Neural cell (in vitro differentiated cells): ENCODE measurements at regions not wholly inside any gene's neighbourhood (a gene's known extent, or its start where the extent isn't known, plus 50 kb on each side); places are given as distances from the start of the nearest gene placed in this dataset.

Experiments used
- H2AFZ ChIP-seq: fragments of 200-600, 300-800 bp; sonication (generic), shearing (Covaris generic); 2 replicates; pipeline ENCODE4 v1.6.0; 2014; ENCODE audit warnings: low read depth, mild to moderate bottlenecking, antibody characterized with exemption, low read length, moderate library complexity
- H3F3A ChIP-seq: fragments of 200-600 bp; shearing (Covaris generic); 2 replicates; pipeline ENCODE4 v1.6.1; 2016; ENCODE audit warnings: mild to moderate bottlenecking, moderate library complexity, mixed read lengths, antibody characterized with exemption, low read length; ENCODE audit not compliant: insufficient read depth, poor library complexity, severe bottlenecking
- H3K27ac ChIP-seq: fragments of 200-600, 300-800 bp; sonication (generic), shearing (Covaris generic); 2 replicates; pipeline ENCODE4 v1.5.1; 2014; ENCODE audit warnings: mild to moderate bottlenecking, low read length, moderate library complexity
- H3K27me3 ChIP-seq: fragments of 300-800, 200-600 bp; sonication (generic), shearing (Covaris generic); 2 replicates; pipeline ENCODE4 v1.6.0; 2014; ENCODE audit warnings: mild to moderate bottlenecking, low read depth, low read length, moderate library complexity; ENCODE audit not compliant: insufficient read depth
- H3K36me3 ChIP-seq: fragments of 300-800, 200-600 bp; sonication (generic), shearing (Covaris generic); 2 replicates; pipeline ENCODE4 v1.5.1; 2014; ENCODE audit warnings: mild to moderate bottlenecking, antibody characterized with exemption, low read length, moderate library complexity; ENCODE audit not compliant: insufficient read depth
- H3K4me2 ChIP-seq: fragments of 300-800, 200-600 bp; sonication (generic), shearing (Covaris generic); 2 replicates; pipeline ENCODE4 v1.6.0; 2014; ENCODE audit warnings: mild to moderate bottlenecking, low read length
- H3K4me3 ChIP-seq: fragments of 300-800, 200-600 bp; sonication (generic), shearing (Covaris generic); 2 replicates; pipeline ENCODE4 v1.5.1; 2014; ENCODE audit warnings: mild to moderate bottlenecking, low read length, moderate library complexity
- H3K79me2 ChIP-seq: fragments of 200-600 bp; shearing (Covaris generic); replicated peaks from 2 replicates; pipeline ENCODE4 v1.6.0; 2014; ENCODE audit warnings: mild to moderate bottlenecking, low read length, moderate library complexity; ENCODE audit not compliant: insufficient read depth
- H3K9ac ChIP-seq: fragments of 300-800, 200-600 bp; sonication (generic), shearing (Covaris generic); 2 replicates; pipeline ENCODE4 v1.6.1; 2016; ENCODE audit warnings: mild to moderate bottlenecking, low read length, mixed read lengths
- H3K9me2 ChIP-seq: fragments of 200-600 bp; shearing (Covaris generic); 2 replicates; pipeline ENCODE4 v1.6.1; 2016; ENCODE audit warnings: mild to moderate bottlenecking, low read length, mixed read lengths; ENCODE audit not compliant: insufficient read depth
- H3K9me3 ChIP-seq: fragments of 200-600, 300-800 bp; sonication (generic), shearing (Covaris generic); 2 replicates; pipeline ENCODE4 v1.6.1; 2016; ENCODE audit warnings: mild to moderate bottlenecking, mixed run types, low read length, moderate library complexity, mixed read lengths
- H4K20me1 ChIP-seq: fragments of 200-600 bp; shearing (Covaris generic); 2 replicates; pipeline ENCODE4 v1.6.1; 2016; ENCODE audit warnings: mild to moderate bottlenecking, mixed run types; ENCODE audit not compliant: insufficient read depth
- EP300 ChIP-seq: fragments of 450-650 bp; conservative IDR thresholded peaks from 2 replicates; pipeline ENCODE4 v1.6.1; 2014; ENCODE audit warnings: antibody characterized with exemption, mild to moderate bottlenecking, moderate library complexity; ENCODE audit not compliant: poor library complexity, severe bottlenecking
- EZH2 ChIP-seq: fragments of 200-600, 300-800 bp; shearing (Covaris generic), sonication (generic); IDR thresholded peaks from 2 replicates; pipeline ENCODE4 v1.6.1; 2014; ENCODE audit warnings: antibody characterized with exemption, low read length, borderline replicate concordance, mild to moderate bottlenecking; ENCODE audit not compliant: insufficient read depth, poor library complexity, severe bottlenecking
- MXI1 ChIP-seq: fragments of 450-650 bp; conservative IDR thresholded peaks from 2 replicates; pipeline ENCODE4 v1.6.1; 2014; ENCODE audit warnings: antibody characterized with exemption, mild to moderate bottlenecking; ENCODE audit not compliant: poor library complexity, severe bottlenecking
- POLR2AphosphoS5 ChIP-seq: IDR thresholded peaks from 2 replicates; pipeline ENCODE4 v1.6.1; 2012
- RAD21 ChIP-seq: fragments of 450-650 bp; conservative IDR thresholded peaks from 2 replicates; pipeline ENCODE4 v1.6.1; 2014; ENCODE audit warnings: antibody characterized with exemption, mild to moderate bottlenecking, moderate library complexity
- SMC3 ChIP-seq: fragments of 450-650 bp; conservative IDR thresholded peaks from 2 replicates; pipeline ENCODE4 v1.6.1; 2014; ENCODE audit warnings: antibody characterized with exemption, mild to moderate bottlenecking, moderate library complexity; ENCODE audit not compliant: poor library complexity
- TAF1 ChIP-seq: IDR thresholded peaks from 2 replicates; pipeline ENCODE4 v1.6.1; 2012; ENCODE audit warnings: low read depth
- TF ChIP-seq, protein P1 (sequence below): fragments of 450-650 bp; IDR thresholded peaks from 2 replicates; pipeline ENCODE4 v1.5.1; 2014; ENCODE audit warnings: antibody characterized with exemption, mild to moderate bottlenecking, moderate library complexity; ENCODE audit not compliant: poor library complexity, severe bottlenecking
- TF ChIP-seq, protein P2 (sequence below): IDR thresholded peaks from 2 replicates; pipeline ENCODE4 v1.6.1; 2012; ENCODE audit warnings: borderline replicate concordance

DNA sequence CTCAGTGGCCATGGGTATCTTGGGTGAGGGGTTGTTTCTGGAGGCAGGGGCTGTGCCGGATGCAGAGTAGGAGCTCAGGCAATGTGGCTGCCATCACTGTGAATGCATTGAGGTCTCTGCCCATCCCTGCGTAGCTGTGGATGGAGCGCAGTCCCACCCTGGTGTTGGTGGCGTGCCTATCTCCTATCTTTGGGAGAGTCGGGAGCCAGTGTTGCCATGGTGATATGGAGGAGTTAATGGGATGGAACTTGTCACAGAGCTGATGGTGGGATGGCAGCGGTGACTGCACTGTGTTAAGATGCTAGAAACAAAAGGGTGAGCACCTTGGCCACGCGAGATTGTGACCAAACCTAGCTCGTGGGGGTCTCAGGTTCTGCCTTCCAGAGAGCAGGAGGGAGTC is 197.3 kb downstream of the MELK start:
- no peaks in the 10 kb centered on the region for H3K9me2 ChIP-seq
- peak overlapping the region; percentile 7 for H3K9ac ChIP-seq
- no peaks in the 10 kb centered on the region for H3K36me3 ChIP-seq
- TF ChIP-seq EP300 (peak; percentile 43), TAF1 (no peak), POLR2AphosphoS5 (no peak), RAD21 (peak; percentile 27)
- TF ChIP-seq, protein P1, sequence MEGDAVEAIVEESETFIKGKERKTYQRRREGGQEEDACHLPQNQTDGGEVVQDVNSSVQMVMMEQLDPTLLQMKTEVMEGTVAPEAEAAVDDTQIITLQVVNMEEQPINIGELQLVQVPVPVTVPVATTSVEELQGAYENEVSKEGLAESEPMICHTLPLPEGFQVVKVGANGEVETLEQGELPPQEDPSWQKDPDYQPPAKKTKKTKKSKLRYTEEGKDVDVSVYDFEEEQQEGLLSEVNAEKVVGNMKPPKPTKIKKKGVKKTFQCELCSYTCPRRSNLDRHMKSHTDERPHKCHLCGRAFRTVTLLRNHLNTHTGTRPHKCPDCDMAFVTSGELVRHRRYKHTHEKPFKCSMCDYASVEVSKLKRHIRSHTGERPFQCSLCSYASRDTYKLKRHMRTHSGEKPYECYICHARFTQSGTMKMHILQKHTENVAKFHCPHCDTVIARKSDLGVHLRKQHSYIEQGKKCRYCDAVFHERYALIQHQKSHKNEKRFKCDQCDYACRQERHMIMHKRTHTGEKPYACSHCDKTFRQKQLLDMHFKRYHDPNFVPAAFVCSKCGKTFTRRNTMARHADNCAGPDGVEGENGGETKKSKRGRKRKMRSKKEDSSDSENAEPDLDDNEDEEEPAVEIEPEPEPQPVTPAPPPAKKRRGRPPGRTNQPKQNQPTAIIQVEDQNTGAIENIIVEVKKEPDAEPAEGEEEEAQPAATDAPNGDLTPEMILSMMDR: peak; percentile 11
- H2AFZ ChIP-seq: no peak overlapping the region
- H3K27ac ChIP-seq: no peak overlapping the region
- H3F3A ChIP-seq: no peaks in the 10 kb centered on the region
- H4K20me1 ChIP-seq: no peaks in the 10 kb centered on the region
- no peaks in the 10 kb centered on the region for H3K27me3 ChIP-seq
- no peaks in the 10 kb centered on the region for H3K79me2 ChIP-seq
- H3K9me3 ChIP-seq: no peaks in the 10 kb centered on the region
- no peak overlapping the region for H3K4me2 ChIP-seq
- H3K4me3 ChIP-seq: peak overlapping the region; percentile 33

DNA sequence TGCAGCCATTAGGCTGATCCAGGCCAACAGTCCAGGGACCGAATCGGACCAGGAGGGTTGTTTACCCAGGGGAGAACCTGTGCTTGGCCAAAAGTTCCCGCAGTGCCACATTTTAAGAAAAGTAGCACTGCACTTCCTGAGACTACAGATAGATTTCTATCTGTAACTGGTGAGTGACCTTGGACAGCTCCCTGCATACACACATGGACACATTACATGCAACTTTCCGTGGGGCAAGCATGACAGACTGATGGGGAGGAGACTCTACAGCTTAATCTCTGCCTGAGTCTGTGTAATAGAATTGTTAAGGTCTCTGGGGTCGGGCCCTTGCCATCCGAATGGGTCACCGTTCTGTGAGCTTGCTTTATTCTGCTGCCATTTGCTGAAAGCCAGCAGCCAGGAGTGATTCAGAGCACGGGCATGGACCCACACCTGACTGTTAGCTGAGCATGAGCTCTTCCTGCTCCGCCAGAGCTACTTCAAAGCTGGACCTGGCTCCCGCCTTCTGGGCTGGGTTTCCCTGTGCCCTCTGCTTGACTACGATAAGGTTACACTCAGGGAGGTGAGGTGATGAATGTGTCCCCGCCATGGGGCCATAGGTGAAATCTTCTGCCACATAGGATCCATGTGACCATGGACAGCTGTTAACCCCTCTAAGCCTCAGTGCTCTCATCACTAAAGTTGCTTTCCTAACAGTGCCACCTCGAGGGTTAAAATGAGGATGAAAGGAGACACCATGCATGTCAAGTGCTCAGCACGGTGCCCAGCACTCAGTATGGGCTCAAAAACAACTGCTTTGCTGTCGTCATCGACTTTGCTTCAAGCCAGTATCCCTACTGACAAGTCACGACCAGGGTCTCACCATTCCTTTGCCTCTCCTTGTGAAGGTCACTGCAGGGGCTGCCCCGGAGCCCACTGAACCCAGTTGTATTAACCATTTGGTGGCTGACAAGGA is 200.0 kb downstream of the MELK start:
- no peaks in the 10 kb centered on the region for H3F3A ChIP-seq

DNA sequence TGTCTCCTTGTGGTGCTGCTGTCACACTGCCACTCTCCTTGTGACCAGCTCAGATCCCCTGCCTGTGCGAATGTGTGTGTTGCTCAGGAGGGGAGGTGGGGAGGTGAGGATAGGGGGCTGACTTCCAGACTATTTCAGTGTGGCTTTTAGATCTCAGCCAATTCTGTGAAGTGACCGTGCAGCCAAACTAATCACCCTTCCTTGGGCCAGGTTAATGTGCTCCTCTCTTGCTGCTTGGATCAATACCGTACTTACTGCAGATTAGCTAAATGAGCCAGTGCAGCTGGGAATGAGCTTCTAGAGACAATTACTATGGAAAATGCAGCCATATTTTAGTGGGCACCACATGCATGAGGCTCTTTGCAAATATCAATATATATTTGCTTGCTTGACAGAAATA is 206.0 kb downstream of the MELK start:
- Histone ChIP-seq H3F3A (no peaks in the 10 kb centered on the region), H3K9me2 (no peaks in the 10 kb centered on the region), H3K4me2 (no peak overlapping the region), H4K20me1 (no peaks in the 10 kb centered on the region), H3K36me3 (no peaks in the 10 kb centered on the region), H3K9me3 (no peaks in the 10 kb centered on the region), H2AFZ (no peak overlapping the region), H3K79me2 (no peaks in the 10 kb centered on the region), H3K4me3 (no peak overlapping the region), H3K9ac (no peak overlapping the region), H3K27ac (no peak overlapping the region), H3K27me3 (no peaks in the 10 kb centered on the region)
- TF ChIP-seq TAF1 (no peak), EZH2 (no peak), MXI1 (no peak), SMC3 (no peak), POLR2AphosphoS5 (no peak), EP300 (no peak)
- TF ChIP-seq, protein P2, sequence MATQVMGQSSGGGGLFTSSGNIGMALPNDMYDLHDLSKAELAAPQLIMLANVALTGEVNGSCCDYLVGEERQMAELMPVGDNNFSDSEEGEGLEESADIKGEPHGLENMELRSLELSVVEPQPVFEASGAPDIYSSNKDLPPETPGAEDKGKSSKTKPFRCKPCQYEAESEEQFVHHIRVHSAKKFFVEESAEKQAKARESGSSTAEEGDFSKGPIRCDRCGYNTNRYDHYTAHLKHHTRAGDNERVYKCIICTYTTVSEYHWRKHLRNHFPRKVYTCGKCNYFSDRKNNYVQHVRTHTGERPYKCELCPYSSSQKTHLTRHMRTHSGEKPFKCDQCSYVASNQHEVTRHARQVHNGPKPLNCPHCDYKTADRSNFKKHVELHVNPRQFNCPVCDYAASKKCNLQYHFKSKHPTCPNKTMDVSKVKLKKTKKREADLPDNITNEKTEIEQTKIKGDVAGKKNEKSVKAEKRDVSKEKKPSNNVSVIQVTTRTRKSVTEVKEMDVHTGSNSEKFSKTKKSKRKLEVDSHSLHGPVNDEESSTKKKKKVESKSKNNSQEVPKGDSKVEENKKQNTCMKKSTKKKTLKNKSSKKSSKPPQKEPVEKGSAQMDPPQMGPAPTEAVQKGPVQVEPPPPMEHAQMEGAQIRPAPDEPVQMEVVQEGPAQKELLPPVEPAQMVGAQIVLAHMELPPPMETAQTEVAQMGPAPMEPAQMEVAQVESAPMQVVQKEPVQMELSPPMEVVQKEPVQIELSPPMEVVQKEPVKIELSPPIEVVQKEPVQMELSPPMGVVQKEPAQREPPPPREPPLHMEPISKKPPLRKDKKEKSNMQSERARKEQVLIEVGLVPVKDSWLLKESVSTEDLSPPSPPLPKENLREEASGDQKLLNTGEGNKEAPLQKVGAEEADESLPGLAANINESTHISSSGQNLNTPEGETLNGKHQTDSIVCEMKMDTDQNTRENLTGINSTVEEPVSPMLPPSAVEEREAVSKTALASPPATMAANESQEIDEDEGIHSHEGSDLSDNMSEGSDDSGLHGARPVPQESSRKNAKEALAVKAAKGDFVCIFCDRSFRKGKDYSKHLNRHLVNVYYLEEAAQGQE: no peak

More for the DNA sequence above, 200.0 kb downstream of the MELK start:
- Histone ChIP-seq H2AFZ (no peak overlapping the region), H3K9me3 (no peaks in the 10 kb centered on the region), H3K27me3 (no peaks in the 10 kb centered on the region), H3K4me3 (no peak overlapping the region), H3K4me2 (no peak overlapping the region), H3K27ac (no peak overlapping the region), H3K9ac (no peak overlapping the region), H3K36me3 (no peaks in the 10 kb centered on the region), H3K79me2 (no peaks in the 10 kb centered on the region), H4K20me1 (no peaks in the 10 kb centered on the region), H3K9me2 (no peaks in the 10 kb centered on the region)
- TF ChIP-seq, protein P1: no peak
- TF ChIP-seq EZH2 (no peak), RAD21 (no peak)
